NCI-H510A (cell line): ENCODE measurements at regions not wholly inside any gene's neighbourhood (a gene's known extent, or its start where the extent isn't known, plus 50 kb on each side); places are given as distances from the start of the nearest gene placed in this dataset.
"Not testable (repeated sequence)": the region's sequence is repeated elsewhere in the genome, so short reads cannot be mapped to it uniquely, and the experiment has no call there.

Experiments used
- DNase-seq: peaks from one replicate; lab custom pipeline; 2025; lab: John Stamatoyannopoulos, UW

- no peak for DNase-seq
These were observed 272.1 kb upstream of the HS3ST1 start for GRCh38 chr4:11700751-11701226.

GRCh38 chr4:11698846-11699590 is 270.3 kb upstream of the HS3ST1 start:
- DNase-seq: no peak

GRCh38 chr4:11698033-11698432 is 269.3 kb upstream of the HS3ST1 start:
- DNase-seq: no peak

- DNase-seq: no peak
These were observed 265.0 kb upstream of the HS3ST1 start for GRCh38 chr4:11693693-11694092.

GRCh38 chr4:11691236-11691635 is 262.5 kb upstream of the HS3ST1 start:
- DNase-seq: no peak

- DNase-seq: no peak
These were observed 259.0 kb upstream of the HS3ST1 start for GRCh38 chr4:11687727-11688126.

- no peak for DNase-seq
These were observed 256.8 kb upstream of the HS3ST1 start for GRCh38 chr4:11685481-11685880.

- no peak for DNase-seq
These were observed 246.5 kb upstream of the HS3ST1 start for GRCh38 chr4:11675051-11675800.

- no peak for DNase-seq
These were observed 241.6 kb upstream of the HS3ST1 start for GRCh38 chr4:11670304-11670703.

- no peak for DNase-seq
These were observed 240.5 kb upstream of the HS3ST1 start for GRCh38 chr4:11669156-11669555.

GRCh38 chr4:11663114-11663513 is 234.4 kb upstream of the HS3ST1 start:
- no peak for DNase-seq

GRCh38 chr4:11650801-11651596 is 222.3 kb upstream of the HS3ST1 start:
- no peak for DNase-seq

- no peak for DNase-seq
These were observed 218.7 kb upstream of the HS3ST1 start for GRCh38 chr4:11647433-11647832.

- not testable (repeated sequence) for DNase-seq
These were observed 214.4 kb upstream of the HS3ST1 start for GRCh38 chr4:11643081-11643480.

- DNase-seq: no peak
These were observed 211.9 kb upstream of the HS3ST1 start for GRCh38 chr4:11640584-11640983.

GRCh38 chr4:11636551-11636950 is 207.9 kb upstream of the HS3ST1 start:
- DNase-seq: no peak

- DNase-seq: no peak
These were observed 207.3 kb upstream of the HS3ST1 start for GRCh38 chr4:11636031-11636430.

- no peak for DNase-seq
These were observed 206.6 kb upstream of the HS3ST1 start for GRCh38 chr4:11635342-11635741.

GRCh38 chr4:11634283-11634682 is 205.6 kb upstream of the HS3ST1 start:
- DNase-seq: no peak

GRCh38 chr4:11633430-11633829 is 204.7 kb upstream of the HS3ST1 start:
- DNase-seq: no peak

- DNase-seq: peak; percentile 15
These were observed 203.8 kb upstream of the HS3ST1 start for GRCh38 chr4:11632483-11632882.

- DNase-seq: peak; percentile 56
These were observed 203.3 kb upstream of the HS3ST1 start for GRCh38 chr4:11632025-11632424.

GRCh38 chr4:11631416-11631815 is 202.7 kb upstream of the HS3ST1 start:
- no peak for DNase-seq
